A673 (cell line): ENCODE measurements at regions not wholly inside any gene's neighbourhood (a gene's known extent, or its start where the extent isn't known, plus 50 kb on each side); places are given as distances from the start of the nearest gene placed in this dataset.

Experiments used
- BruUV-seq: library from RNA; stranded (reverse); fragments of 400-500 nt; replicated peaks from 2 replicates; lab custom pipeline; 2021; lab: Mats Ljungman, UMichigan
- CTCF ChIA-PET: fragments of 300-600 bp; sonication (Branson Sonifier 250); formaldehyde crosslinking; loops from one replicate; lab custom pipeline; 2022; ENCODE audit warnings: antibody characterized with exemption; lab: Charles Lee
- POLR2A ChIA-PET: fragments of 300-600 bp; sonication (Branson Sonifier 250); formaldehyde crosslinking; loops from one replicate; lab custom pipeline; 2022; ENCODE audit warnings: antibody characterized with exemption; ENCODE audit not compliant: low non-redundant PET; lab: Charles Lee
- DNase-seq: peaks from one replicate; pipeline ENCODE4 v3.0.0-alpha.2; 2015; ENCODE audit warnings: low spot score
- H3K27ac ChIP-seq: fragments of 200-600 bp; sonication (generic); 2 replicates; pipeline ENCODE4 v1.5.1; 2016; ENCODE audit warnings: mixed run types, low read depth, mild to moderate bottlenecking, mixed read lengths, antibody characterized with exemption, low read length; ENCODE audit not compliant: poor library complexity, severe bottlenecking
- H3K27me3 ChIP-seq: fragments of 200-600 bp; sonication (generic); replicated peaks from 2 replicates; pipeline ENCODE4 v1.6.1; 2017; ENCODE audit warnings: mixed run types, low read depth, mild to moderate bottlenecking, mixed read lengths, antibody characterized with exemption, low read length; ENCODE audit not compliant: insufficient read depth, poor library complexity
- H3K36me3 ChIP-seq: fragments of 200-600 bp; sonication (generic); 2 replicates; pipeline ENCODE4 v1.6.1; 2016; ENCODE audit warnings: mixed run types, mild to moderate bottlenecking, mixed read lengths, antibody characterized with exemption, low read length; ENCODE audit not compliant: insufficient read depth, poor library complexity, severe bottlenecking
- H3K4me1 ChIP-seq: fragments of 200-600 bp; sonication (generic); 2 replicates; pipeline ENCODE4 v1.6.1; 2017; ENCODE audit warnings: mixed run types, mild to moderate bottlenecking, mixed read lengths, antibody characterized with exemption, low read length; ENCODE audit not compliant: insufficient read depth, poor library complexity, severe bottlenecking
- H3K4me3 ChIP-seq: fragments of 200-600 bp; sonication (generic); 2 replicates; pipeline ENCODE4 v1.5.1; 2016; ENCODE audit warnings: low read depth, mixed run types, mild to moderate bottlenecking, mixed read lengths, low read length; ENCODE audit not compliant: poor library complexity, severe bottlenecking
- H3K9me3 ChIP-seq: fragments of 200-600 bp; sonication (generic); 2 replicates; pipeline ENCODE4 v1.6.1; 2016; ENCODE audit warnings: mixed run types, low read depth, mild to moderate bottlenecking, mixed read lengths, antibody characterized with exemption, low read length; ENCODE audit not compliant: poor library complexity, severe bottlenecking
- CTCF ChIP-seq: fragments of 300-800, 200-600 bp; sonication (generic); conservative IDR thresholded peaks from 2 replicates; pipeline ENCODE4 v1.5.1; 2017; ENCODE audit warnings: low read depth, mild to moderate bottlenecking, antibody characterized with exemption, low read length, moderate library complexity, mixed read lengths
- EZH2 ChIP-seq: fragments of 200-600 bp; sonication (generic); IDR thresholded peaks from 2 replicates; pipeline ENCODE4 v1.6.1; 2017; ENCODE audit warnings: borderline replicate concordance, low read depth, mild to moderate bottlenecking, mixed read lengths, antibody characterized with exemption, low read length; ENCODE audit not compliant: poor library complexity, severe bottlenecking
- intact Hi-C: fragments of 100-400 bp; cut with micrococcal nuclease; formaldehyde crosslinking; loops from one replicate; pipeline ENCODE4 v1.10.0; 2022; ENCODE audit not compliant: unreplicated experiment

GRCh38 chr7:22607180-22607579 lies 107.2 kb upstream of the STEAP1B start:
- DNase-seq: no peak
- H3K9me3 ChIP-seq: no peaks in the 10 kb centered on the region
- H3K4me3 ChIP-seq: no peak overlapping the region
- BruUV-seq: no TSS peak
- ChIA-PET CTCF (no interaction called here), POLR2A (no interaction called here)
- peaks cover under 1% of the 10 kb centered on the region for H3K4me1 ChIP-seq
- no peak for TF ChIP-seq EZH2
- no peak for TF ChIP-seq CTCF
- no peak overlapping the region for H3K27ac ChIP-seq
- intact Hi-C loops: no loop called here
- H3K27me3 ChIP-seq: no peaks in the 10 kb centered on the region
- no peaks in the 10 kb centered on the region for H3K36me3 ChIP-seq

- no peak overlapping the region for H3K4me3 ChIP-seq
- no peaks in the 10 kb centered on the region for H3K36me3 ChIP-seq
- ChIA-PET POLR2A (no interaction called here), CTCF (no interaction called here)
- no TSS peak for BruUV-seq
- TF ChIP-seq CTCF: no peak
- no peak for TF ChIP-seq EZH2
- no peak for DNase-seq
- H3K9me3 ChIP-seq: no peaks in the 10 kb centered on the region
- no peak overlapping the region for H3K27ac ChIP-seq
- H3K27me3 ChIP-seq: no peaks in the 10 kb centered on the region
- intact Hi-C loops: no loop called here
- peaks cover 14% of the 10 kb centered on the region for H3K4me1 ChIP-seq
These were observed 104.3 kb upstream of the STEAP1B start for GRCh38 chr7:22604246-22604645.

GRCh38 chr7:22601812-22602565 lies 102.0 kb upstream of the STEAP1B start:
- no peak for TF ChIP-seq CTCF
- TF ChIP-seq EZH2: no peak
- H3K36me3 ChIP-seq: no peaks in the 10 kb centered on the region
- intact Hi-C loops: no loop called here
- H3K9me3 ChIP-seq: no peaks in the 10 kb centered on the region
- H3K4me3 ChIP-seq: no peak overlapping the region
- POLR2A ChIA-PET: no interaction called here
- DNase-seq: peak; percentile 9
- H3K27me3 ChIP-seq: no peaks in the 10 kb centered on the region
- BruUV-seq: no TSS peak
- peaks cover 14% of the 10 kb centered on the region for H3K4me1 ChIP-seq
- CTCF ChIA-PET: no interaction called here
- no peak overlapping the region for H3K27ac ChIP-seq
